ENCODE measurements at regions not wholly inside any gene's neighbourhood (a gene's known extent, or its start where the extent isn't known, plus 50 kb on each side); places are given as distances from the start of the nearest gene placed in this dataset.

DNA sequence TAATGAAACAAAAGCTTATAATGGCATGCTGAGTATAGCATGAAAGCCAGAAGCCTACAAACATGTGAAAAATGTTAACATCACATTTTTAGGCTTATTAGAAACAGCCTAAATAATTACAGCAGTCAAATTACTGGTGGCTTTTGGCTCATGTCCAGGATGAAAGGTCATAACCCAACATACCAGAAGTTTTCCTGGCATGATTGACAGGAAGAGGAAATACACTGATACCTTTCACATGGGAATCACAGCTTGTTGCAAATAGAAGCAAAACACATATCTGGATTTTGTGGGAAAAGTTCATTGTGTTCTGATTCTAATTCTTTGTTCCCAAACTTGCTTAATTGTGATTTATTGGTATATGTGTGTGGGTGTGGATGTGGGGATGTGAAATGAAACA is 393.5 kb upstream of the ARRDC4 start:
- intact Hi-C loops (cut with micrococcal nuclease; ENCODE audit: unreplicated experiment), result no loop called here
- Histone ChIP-seq H3K4me1 (ENCODE audit: insufficient read depth, low read length, poor library complexity, severe bottlenecking) (no peaks in the 10 kb centered on the region), H3K36me3 (ENCODE audit: insufficient read depth, low read length) (no peaks in the 10 kb centered on the region), H3K9me2 (ENCODE audit: insufficient read depth, low read length) (no peaks in the 10 kb centered on the region), H3K9me3 (ENCODE audit: low read length) (no peaks in the 10 kb centered on the region), H2AFZ (ENCODE audit: low read length) (no peak overlapping the region), H3K4me3 (ENCODE audit: low read depth, low read length, poor library complexity, severe bottlenecking) (no peak overlapping the region), H3K4me2 (ENCODE audit: low read length) (no peak overlapping the region), H3K27ac (ENCODE audit: low read depth, low read length, poor library complexity, severe bottlenecking) (no peak overlapping the region), H4K20me1 (ENCODE audit: insufficient read depth, low read length) (no peaks in the 10 kb centered on the region), H3K79me2 (ENCODE audit: insufficient read depth, low read depth, low read length) (no peaks in the 10 kb centered on the region)
- ChIA-PET POLR2A (interaction anchor here (0.6 kb wide), 1 partner anchor 8 kb away, joined by 3 read pairs; no protein-coding TSS in a partner anchor), CTCF (ENCODE audit: unreplicated experiment) (no interaction called here)
- no TSS peak for BruUV-seq (replicated peaks)
- DNase-seq (ENCODE audit: low spot score), result no peak
- no peak for TF ChIP-seq EZH2phosphoT487 (IDR thresholded peaks at IDR 0.05; ENCODE audit: borderline replicate concordance, low read depth, low read length)
- TF ChIP-seq, protein P1, sequence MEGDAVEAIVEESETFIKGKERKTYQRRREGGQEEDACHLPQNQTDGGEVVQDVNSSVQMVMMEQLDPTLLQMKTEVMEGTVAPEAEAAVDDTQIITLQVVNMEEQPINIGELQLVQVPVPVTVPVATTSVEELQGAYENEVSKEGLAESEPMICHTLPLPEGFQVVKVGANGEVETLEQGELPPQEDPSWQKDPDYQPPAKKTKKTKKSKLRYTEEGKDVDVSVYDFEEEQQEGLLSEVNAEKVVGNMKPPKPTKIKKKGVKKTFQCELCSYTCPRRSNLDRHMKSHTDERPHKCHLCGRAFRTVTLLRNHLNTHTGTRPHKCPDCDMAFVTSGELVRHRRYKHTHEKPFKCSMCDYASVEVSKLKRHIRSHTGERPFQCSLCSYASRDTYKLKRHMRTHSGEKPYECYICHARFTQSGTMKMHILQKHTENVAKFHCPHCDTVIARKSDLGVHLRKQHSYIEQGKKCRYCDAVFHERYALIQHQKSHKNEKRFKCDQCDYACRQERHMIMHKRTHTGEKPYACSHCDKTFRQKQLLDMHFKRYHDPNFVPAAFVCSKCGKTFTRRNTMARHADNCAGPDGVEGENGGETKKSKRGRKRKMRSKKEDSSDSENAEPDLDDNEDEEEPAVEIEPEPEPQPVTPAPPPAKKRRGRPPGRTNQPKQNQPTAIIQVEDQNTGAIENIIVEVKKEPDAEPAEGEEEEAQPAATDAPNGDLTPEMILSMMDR (conservative IDR thresholded peaks at IDR 0.05; ENCODE audit: low read length), result no peak

DNA sequence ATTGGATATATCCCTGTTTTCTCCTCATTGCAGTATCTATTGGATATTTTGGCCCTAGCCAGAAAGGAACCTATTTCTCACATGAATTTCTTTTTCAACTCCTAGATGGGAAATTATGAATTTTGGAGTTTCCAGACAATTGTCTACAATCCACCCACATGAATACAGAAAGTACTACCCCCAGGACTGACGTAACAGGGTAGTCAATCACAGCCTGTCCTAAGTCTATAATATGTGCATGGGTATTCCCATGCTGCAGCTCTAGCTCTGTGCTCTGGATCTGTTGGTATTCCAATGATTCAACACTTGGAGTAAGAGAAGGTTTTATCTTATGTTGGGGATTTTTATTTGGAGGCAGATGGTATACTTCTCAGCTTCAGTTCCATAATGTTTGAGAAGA is 393.1 kb upstream of the ARRDC4 start:
- no peaks in the 10 kb centered on the region for H3K36me3 ChIP-seq (ENCODE audit: insufficient read depth, low read length)
- H4K20me1 ChIP-seq (ENCODE audit: insufficient read depth, low read length), result no peaks in the 10 kb centered on the region
- H2AFZ ChIP-seq (ENCODE audit: low read length), result no peak overlapping the region
- CTCF ChIA-PET (ENCODE audit: unreplicated experiment), result no interaction called here
- intact Hi-C loops (cut with micrococcal nuclease; ENCODE audit: unreplicated experiment), result no loop called here
- no peaks in the 10 kb centered on the region for H3K9me2 ChIP-seq (ENCODE audit: insufficient read depth, low read length)
- no peak overlapping the region for H3K4me2 ChIP-seq (ENCODE audit: low read length)
- no peaks in the 10 kb centered on the region for H3K79me2 ChIP-seq (ENCODE audit: insufficient read depth, low read depth, low read length)
- no peaks in the 10 kb centered on the region for H3K4me1 ChIP-seq (ENCODE audit: insufficient read depth, low read length, poor library complexity, severe bottlenecking)
- no peak overlapping the region for H3K27ac ChIP-seq (ENCODE audit: low read depth, low read length, poor library complexity, severe bottlenecking)
- H3K4me3 ChIP-seq (ENCODE audit: low read depth, low read length, poor library complexity, severe bottlenecking), result no peak overlapping the region
- TF ChIP-seq, protein P1 (conservative IDR thresholded peaks at IDR 0.05; ENCODE audit: low read length), result no peak
- TF ChIP-seq EZH2phosphoT487 (IDR thresholded peaks at IDR 0.05; ENCODE audit: borderline replicate concordance, low read depth, low read length), result no peak
- BruUV-seq (replicated peaks), result no TSS peak
- DNase-seq (ENCODE audit: low spot score), result no peak
- POLR2A ChIA-PET, result interaction anchor here (0.6 kb wide), 2 partner anchors 9 to 1496 kb away, joined by 3 to 4 read pairs; no protein-coding TSS in a partner anchor
- H3K9me3 ChIP-seq (ENCODE audit: low read length), result no peaks in the 10 kb centered on the region

DNA sequence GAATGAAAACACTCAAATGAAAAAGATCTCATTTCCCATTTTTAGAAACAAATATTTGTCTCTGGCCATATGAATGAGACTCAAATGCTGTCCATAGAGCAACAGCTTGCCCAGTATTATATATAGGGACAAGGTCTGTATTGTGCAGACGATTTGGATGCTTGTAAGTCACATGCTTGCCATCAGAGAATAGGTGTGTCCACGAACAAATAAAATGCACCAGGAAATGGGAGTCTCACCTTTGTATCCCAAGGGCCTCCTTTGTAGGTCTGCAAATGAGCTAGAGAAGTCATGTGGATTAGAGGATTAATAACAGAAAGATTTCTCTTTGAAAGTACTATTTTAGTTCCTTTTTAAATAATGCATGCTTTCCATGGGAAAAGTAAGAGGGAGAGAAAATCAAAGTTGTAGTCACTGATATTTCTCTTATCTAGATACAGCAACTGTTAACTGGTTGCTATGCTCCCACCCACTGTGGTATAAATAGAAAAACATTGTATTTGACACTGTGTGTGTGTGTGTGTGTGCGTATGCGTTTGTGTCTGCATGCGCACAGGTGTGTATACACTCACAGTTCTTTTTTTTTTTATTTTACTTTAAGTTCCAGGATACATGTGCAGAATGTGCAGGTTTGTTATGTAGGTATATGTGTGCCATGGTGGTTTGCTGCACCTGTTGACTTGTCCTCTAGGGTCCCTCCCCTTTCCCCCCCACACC is 383.4 kb upstream of the ARRDC4 start:
- no peaks in the 10 kb centered on the region for H3K9me3 ChIP-seq (ENCODE audit: low read length)
- intact Hi-C loops (cut with micrococcal nuclease; ENCODE audit: unreplicated experiment), result no loop called here
- no peaks in the 10 kb centered on the region for H3K36me3 ChIP-seq (ENCODE audit: insufficient read depth, low read length)
- ChIA-PET POLR2A (no interaction called here), CTCF (ENCODE audit: unreplicated experiment) (no interaction called here)
- DNase-seq (ENCODE audit: low spot score), result no peak
- BruUV-seq (replicated peaks), result no TSS peak
- no peaks in the 10 kb centered on the region for H3K79me2 ChIP-seq (ENCODE audit: insufficient read depth, low read depth, low read length)
- no peak for TF ChIP-seq EZH2phosphoT487 (IDR thresholded peaks at IDR 0.05; ENCODE audit: borderline replicate concordance, low read depth, low read length)
- H3K9me2 ChIP-seq (ENCODE audit: insufficient read depth, low read length), result no peaks in the 10 kb centered on the region
- no peak overlapping the region for H3K4me2 ChIP-seq (ENCODE audit: low read length)
- H3K4me1 ChIP-seq (ENCODE audit: insufficient read depth, low read length, poor library complexity, severe bottlenecking), result no peaks in the 10 kb centered on the region
- no peak overlapping the region for H3K4me3 ChIP-seq (ENCODE audit: low read depth, low read length, poor library complexity, severe bottlenecking)
- H2AFZ ChIP-seq (ENCODE audit: low read length), result no peak overlapping the region
- H4K20me1 ChIP-seq (ENCODE audit: insufficient read depth, low read length), result no peaks in the 10 kb centered on the region
- no peak overlapping the region for H3K27ac ChIP-seq (ENCODE audit: low read depth, low read length, poor library complexity, severe bottlenecking)
